ENCODE measurements at regions not wholly inside any gene's neighbourhood (a gene's known extent, or its start where the extent isn't known, plus 50 kb on each side); places are given as distances from the start of the nearest gene placed in this dataset.
"Not testable (repeated sequence)": the region's sequence is repeated elsewhere in the genome, so short reads cannot be mapped to it uniquely, and the experiment has no call there.

GRCh38 chr20:43404878-43405277, 52.8 kb upstream of the SRSF6 start:
- Histone ChIP-seq H3K9me3 (replicated peaks) (peaks cover 6% of the 10 kb centered on the region; the same call in 1 of the 2 replicates), H3K4me1 (no peaks in the 10 kb centered on the region), H3K27me3 (no peaks in the 10 kb centered on the region), H3K27ac (no peak overlapping the region), H3K4me3 (no peak overlapping the region), H3K36me3 (no peaks in the 10 kb centered on the region)
- peak in 1 of 2 experiments; percentile 50 for DNase-seq

GRCh38 chr20:43400882-43401281, 56.8 kb upstream of the SRSF6 start:
- not testable (repeated sequence) for H3K9me3 ChIP-seq (replicated peaks); H3K27me3 ChIP-seq; DNase-seq; H3K36me3 ChIP-seq; H3K4me3 ChIP-seq; H3K27ac ChIP-seq; H3K4me1 ChIP-seq

DNA sequence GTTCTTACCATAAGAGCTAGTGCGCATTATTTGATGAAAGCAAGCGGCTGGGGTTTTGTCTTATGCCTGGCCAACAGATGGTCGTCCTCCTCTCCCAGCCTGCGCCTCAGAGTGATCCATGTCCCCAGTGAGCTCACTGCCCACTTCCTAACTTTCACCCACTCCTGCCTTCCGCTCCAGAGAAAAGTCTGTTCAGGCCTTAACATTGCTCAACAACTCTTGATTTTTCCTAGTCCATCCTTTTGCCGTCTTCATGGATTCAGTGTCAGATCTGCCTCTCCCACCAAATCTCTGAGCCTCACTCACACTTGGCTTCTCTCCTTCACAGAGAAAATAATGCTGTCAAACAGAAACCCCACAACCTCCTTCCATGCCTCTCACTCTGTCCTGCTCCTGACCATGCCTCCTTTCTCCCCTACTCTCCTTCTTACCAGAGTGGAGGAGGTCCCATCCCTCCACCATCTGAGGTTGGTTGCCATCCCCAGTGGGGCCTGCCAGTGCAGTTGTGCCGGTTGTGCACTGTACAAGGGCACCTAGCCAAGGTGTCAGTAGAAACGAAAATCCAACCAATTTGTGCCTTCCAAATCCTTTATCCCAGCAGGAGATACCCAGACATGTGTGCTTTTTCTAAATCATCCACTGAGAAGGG, 58.9 kb upstream of the SRSF6 start:
- H3K27ac ChIP-seq = no peak overlapping the region
- DNase-seq = no peak
- 0 out of 2 replicates have a peak, but pooled peaks cover 3% of the 10 kb centered on the region for H3K9me3 ChIP-seq (replicated peaks)
- no peaks in the 10 kb centered on the region for H3K4me1 ChIP-seq
- no peaks in the 10 kb centered on the region for H3K27me3 ChIP-seq
- no peaks in the 10 kb centered on the region for H3K36me3 ChIP-seq
- no peak overlapping the region for H3K4me3 ChIP-seq

DNA sequence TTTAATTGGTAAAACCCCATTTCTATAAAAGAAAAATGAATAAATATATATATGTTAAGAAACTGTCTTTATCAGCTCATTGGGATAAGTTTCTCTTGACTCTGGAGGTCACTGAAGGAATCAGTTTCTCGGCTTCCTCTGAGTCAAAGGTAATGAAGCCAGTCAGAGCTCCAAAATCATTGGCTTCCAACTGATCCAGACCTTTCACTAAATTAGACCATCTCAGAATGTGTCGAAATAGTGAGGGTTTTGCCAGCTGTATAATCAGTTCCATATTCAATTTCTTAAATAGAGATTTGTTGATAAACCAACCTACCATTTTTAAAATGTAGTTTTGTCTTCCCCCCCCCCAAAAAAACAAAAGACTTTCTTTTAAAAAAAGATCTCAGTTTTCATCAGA, 60.5 kb upstream of the SRSF6 start:
- no peak overlapping the region for H3K4me3 ChIP-seq

GRCh38 chr20:43393052-43393451, 64.6 kb upstream of the SRSF6 start:
- no peak overlapping the region for H3K4me3 ChIP-seq
- H3K27me3 ChIP-seq = peaks cover 7% of the 10 kb centered on the region; the same call in 1 of the 2 replicates
- no peaks in the 10 kb centered on the region for H3K4me1 ChIP-seq
- no peaks in the 10 kb centered on the region for H3K36me3 ChIP-seq
- H3K9me3 ChIP-seq (replicated peaks) = no peaks in the 10 kb centered on the region
- no peak for DNase-seq
- H3K27ac ChIP-seq = no peak overlapping the region

More for the DNA sequence above, 60.5 kb upstream of the SRSF6 start:
- no peak for DNase-seq
- Histone ChIP-seq H3K27ac (no peak overlapping the region), H3K4me1 (no peaks in the 10 kb centered on the region), H3K27me3 (no peaks in the 10 kb centered on the region), H3K36me3 (no peaks in the 10 kb centered on the region), H3K9me3 (replicated peaks) (0 out of 2 replicates have a peak, but pooled peaks cover 3% of the 10 kb centered on the region)

GRCh38 chr20:43392561-43392960, 65.1 kb upstream of the SRSF6 start:
- H3K36me3 ChIP-seq = no peaks in the 10 kb centered on the region
- peaks cover 7% of the 10 kb centered on the region; the same call in 1 of the 2 replicates for H3K27me3 ChIP-seq
- no peaks in the 10 kb centered on the region for H3K4me1 ChIP-seq
- DNase-seq = no peak
- H3K9me3 ChIP-seq (replicated peaks) = no peaks in the 10 kb centered on the region
- no peak overlapping the region for H3K27ac ChIP-seq
- no peak overlapping the region for H3K4me3 ChIP-seq

- Histone ChIP-seq H3K36me3 (no peaks in the 10 kb centered on the region), H3K27ac (no peak overlapping the region), H3K9me3 (replicated peaks) (peaks cover 7% of the 10 kb centered on the region; the same call in 1 of the 2 replicates), H3K4me1 (no peaks in the 10 kb centered on the region), H3K27me3 (peaks cover 7% of the 10 kb centered on the region; the same call in 1 of the 2 replicates), H3K4me3 (no peak overlapping the region)
- DNase-seq = peak; percentile 14 to 34
Measured at GRCh38 chr20:43389839-43390626, 67.7 kb upstream of the SRSF6 start.

DNA sequence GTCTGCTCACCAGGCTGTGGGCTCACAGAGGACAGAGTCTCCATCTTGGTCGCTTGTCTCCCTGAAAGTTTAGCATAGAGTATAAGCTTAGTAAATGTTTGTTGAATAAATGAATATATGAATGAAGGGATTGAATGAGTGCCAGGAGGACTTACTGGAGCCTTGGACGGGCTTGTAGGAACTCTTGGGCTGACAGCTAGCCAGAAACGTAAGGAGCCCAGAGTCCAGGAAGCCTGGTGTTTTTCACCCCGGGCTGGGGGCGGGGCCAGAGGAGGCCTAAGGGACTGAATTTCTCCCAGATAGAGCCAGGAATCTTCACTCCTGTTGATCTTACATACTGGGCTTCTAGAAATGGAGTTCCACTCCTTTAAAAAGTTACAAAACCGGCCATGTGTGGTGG, 68.5 kb upstream of the SRSF6 start:
- H3K36me3 ChIP-seq = no peaks in the 10 kb centered on the region
- no peak overlapping the region for H3K4me3 ChIP-seq
- DNase-seq = no peak
- H3K27me3 ChIP-seq = peaks cover 7% of the 10 kb centered on the region; the same call in 1 of the 2 replicates
- peaks cover 7% of the 10 kb centered on the region; the same call in 1 of the 2 replicates for H3K9me3 ChIP-seq (replicated peaks)
- H3K4me1 ChIP-seq = no peaks in the 10 kb centered on the region
- H3K27ac ChIP-seq = no peak overlapping the region

GRCh38 chr20:43388268-43389002, 69.3 kb upstream of the SRSF6 start:
- Histone ChIP-seq H3K4me3 (no peak overlapping the region), H3K9me3 (replicated peaks) (peaks cover 7% of the 10 kb centered on the region; the same call in 1 of the 2 replicates), H3K27me3 (peaks cover 7% of the 10 kb centered on the region; the same call in 1 of the 2 replicates), H3K27ac (no peak overlapping the region), H3K4me1 (no peaks in the 10 kb centered on the region), H3K36me3 (no peaks in the 10 kb centered on the region)
- DNase-seq = no peak

GRCh38 chr20:43387737-43388136, 70.0 kb upstream of the SRSF6 start:
- peaks cover 7% of the 10 kb centered on the region; the same call in 1 of the 2 replicates for H3K27me3 ChIP-seq
- DNase-seq = no peak
- H3K36me3 ChIP-seq = no peaks in the 10 kb centered on the region
- no peak overlapping the region for H3K27ac ChIP-seq
- H3K4me1 ChIP-seq = no peaks in the 10 kb centered on the region
- H3K9me3 ChIP-seq (replicated peaks) = peaks cover 7% of the 10 kb centered on the region; the same call in 1 of the 2 replicates
- H3K4me3 ChIP-seq = no peak overlapping the region

DNA sequence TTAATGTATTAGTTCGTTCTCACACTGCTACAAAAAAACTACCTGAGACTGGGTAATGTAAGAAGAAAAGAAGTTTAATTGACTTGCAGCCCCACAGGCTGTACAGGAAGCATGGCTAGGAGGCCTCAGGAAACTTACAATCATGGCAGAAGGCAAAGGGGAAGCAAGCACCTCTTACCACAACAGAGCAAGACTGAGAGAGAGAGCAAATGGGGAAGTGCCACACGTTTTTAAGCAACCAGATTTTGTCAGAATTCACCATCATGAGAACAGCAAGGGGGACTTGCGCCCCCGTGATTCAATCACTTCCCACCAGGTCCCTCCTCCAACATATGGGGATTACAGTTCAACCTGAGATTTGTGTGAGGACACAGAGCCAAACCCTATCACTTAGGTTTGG, 70.8 kb upstream of the SRSF6 start:
- H3K9me3 ChIP-seq (replicated peaks) = peaks cover 7% of the 10 kb centered on the region; the same call in 1 of the 2 replicates
- peaks cover 7% of the 10 kb centered on the region; the same call in 1 of the 2 replicates for H3K27me3 ChIP-seq
- no peak overlapping the region for H3K27ac ChIP-seq
- H3K4me3 ChIP-seq = no peak overlapping the region
- no peak for DNase-seq
- no peaks in the 10 kb centered on the region for H3K4me1 ChIP-seq
- H3K36me3 ChIP-seq = no peaks in the 10 kb centered on the region

DNA sequence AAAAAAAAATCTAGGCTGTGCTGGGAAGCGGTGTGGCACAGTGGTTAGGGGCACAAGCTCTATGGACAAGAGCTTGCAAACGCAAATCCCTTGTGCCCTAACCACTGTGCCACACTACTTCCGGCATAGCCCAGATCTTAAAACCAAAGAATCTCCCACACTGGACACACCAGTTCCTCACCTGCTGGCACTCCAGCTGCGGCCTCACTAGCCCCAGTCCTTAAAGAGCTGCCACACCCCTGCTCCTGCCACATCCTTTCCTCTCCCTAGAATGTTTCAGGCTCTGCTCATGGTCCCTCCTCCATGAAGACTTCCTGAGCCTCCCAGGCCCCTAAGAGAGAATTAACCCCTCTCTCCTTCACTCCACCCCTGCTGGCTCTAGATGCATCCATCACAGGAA, 71.8 kb upstream of the SRSF6 start:
- H3K4me3 ChIP-seq = no peak overlapping the region
- DNase-seq = no peak
- H3K36me3 ChIP-seq = no peaks in the 10 kb centered on the region
- no peaks in the 10 kb centered on the region for H3K4me1 ChIP-seq
- peaks cover 7% of the 10 kb centered on the region; the same call in 1 of the 2 replicates for H3K9me3 ChIP-seq (replicated peaks)
- no peak overlapping the region for H3K27ac ChIP-seq
- H3K27me3 ChIP-seq = 0 out of 2 replicates have a peak, but pooled peaks cover 3% of the 10 kb centered on the region

- H3K4me3 ChIP-seq = no peak overlapping the region
- no peak for DNase-seq
Measured at GRCh38 chr20:43384101-43384940, 73.4 kb upstream of the SRSF6 start.

More at GRCh38 chr20:43384101-43384940, 73.4 kb upstream of the SRSF6 start:
- Histone ChIP-seq H3K9me3 (replicated peaks) (peaks cover 7% of the 10 kb centered on the region; the same call in 1 of the 2 replicates), H3K36me3 (no peaks in the 10 kb centered on the region), H3K27ac (no peak overlapping the region), H3K4me1 (no peaks in the 10 kb centered on the region), H3K27me3 (no peaks in the 10 kb centered on the region)

Data from SJCRH30 (cell line).